Uterus (tissue), 3 donors: ENCODE measurements at regions not wholly inside any gene's neighbourhood (a gene's known extent, or its start where the extent isn't known, plus 50 kb on each side); places are given as distances from the start of the nearest gene placed in this dataset.

Experiments used
- DNase-seq, 2 donors: peaks; one replicate each; pipeline ENCODE4 v3.0.0-alpha.2; 2019 to 2020
- H3K27ac ChIP-seq, 2 donors: fragments of 200-600 bp; sonication (generic); 1 replicate in 1 of 2; 2 replicates in 1 of 2; pipeline ENCODE4 v1.5.1; 2016 to 2018
- H3K27me3 ChIP-seq, 2 donors: fragments of 200-600 bp; sonication (generic); one replicate each; pipeline ENCODE4 v1.5.1; 2018 to 2019; ENCODE audit warnings: control low read depth in 1 of 2
- H3K36me3 ChIP-seq, 2 donors: fragments of 200-600 bp; sonication (generic); one replicate each; pipeline ENCODE4 v1.5.1; 2019; ENCODE audit warnings: control low read depth in 1 of 2
- H3K4me1 ChIP-seq, 2 donors: fragments of 200-600 bp; sonication (generic); one replicate each; pipeline ENCODE4 v1.5.1; 2018 to 2019; ENCODE audit warnings: control low read depth in 1 of 2
- H3K4me3 ChIP-seq, 2 donors: fragments of 200-600 bp; sonication (generic); 1 replicate in 1 of 2; 2 replicates in 1 of 2; pipeline ENCODE4 v1.5.1; 2018 to 2019; ENCODE audit warnings: mild to moderate bottlenecking in 1 of 2
- H3K9me3 ChIP-seq, 2 donors: fragments of 200-600 bp; sonication (generic); one replicate each; pipeline ENCODE4 v1.5.1; 2019; ENCODE audit warnings: control low read depth in 1 of 2
- CTCF ChIP-seq, 4 experiments: fragments of 200-600 bp in 2 of 4; fragments of 450-650 bp in 2 of 4; sonication (generic) in 2 of 4; IDR thresholded peaks; one replicate each; pipeline ENCODE4 v1.5.1; 2016 to 2019; ENCODE audit warnings: antibody characterized with exemption in 4 of 4, mild to moderate bottlenecking in 2 of 4, moderate library complexity in 1 of 4
- POLR2A ChIP-seq, 2 donors: fragments of 450-650 bp; IDR thresholded peaks; one replicate each; pipeline ENCODE4 v1.6.1; 2016; ENCODE audit warnings: antibody characterized with exemption in 2 of 2, mild to moderate bottlenecking in 1 of 2, moderate library complexity in 1 of 2
- intact Hi-C: fragments of 100-400 bp; cut with DNase I; formaldehyde crosslinking; loops from one replicate; pipeline ENCODE4 v1.15.1; 2023; ENCODE audit warnings: low total_unique reads
- donor health status: DM: yes; HTN: yes; CAD: no.

GRCh38 chr2:105498281-105498846, 99.5 kb upstream of the FHL2 start:
- H3K4me1 ChIP-seq: no peaks in the 10 kb centered on the region
- H3K4me3 ChIP-seq: no peak overlapping the region
- no peak overlapping the region for H3K27ac ChIP-seq
- no peaks in the 10 kb centered on the region for H3K36me3 ChIP-seq
- DNase-seq: no peak
- intact Hi-C loops: no loop called here
- TF ChIP-seq POLR2A (IDR thresholded peaks at IDR 0.05) (no peak), CTCF (IDR thresholded peaks at IDR 0.05) (no peak)
- no peaks in the 10 kb centered on the region for H3K9me3 ChIP-seq
- no peaks in the 10 kb centered on the region for H3K27me3 ChIP-seq

GRCh38 chr2:105497094-105497493, 98.2 kb upstream of the FHL2 start:
- no peak overlapping the region for H3K27ac ChIP-seq
- no peaks in the 10 kb centered on the region for H3K27me3 ChIP-seq
- no peak for TF ChIP-seq CTCF (IDR thresholded peaks at IDR 0.05)
- TF ChIP-seq POLR2A (IDR thresholded peaks at IDR 0.05): no peak
- H3K4me3 ChIP-seq: no peak overlapping the region
- no peaks in the 10 kb centered on the region for H3K4me1 ChIP-seq
- no peak for DNase-seq
- no peaks in the 10 kb centered on the region for H3K36me3 ChIP-seq
- intact Hi-C loops: no loop called here
- no peaks in the 10 kb centered on the region for H3K9me3 ChIP-seq

- DNase-seq: no peak
- Histone ChIP-seq H3K27ac (no peak overlapping the region), H3K4me1 (no peaks in the 10 kb centered on the region), H3K36me3 (no peaks in the 10 kb centered on the region), H3K27me3 (no peaks in the 10 kb centered on the region), H3K9me3 (no peaks in the 10 kb centered on the region), H3K4me3 (no peak overlapping the region)
- TF ChIP-seq CTCF (IDR thresholded peaks at IDR 0.05) (no peak), POLR2A (IDR thresholded peaks at IDR 0.05) (no peak)
- intact Hi-C loops: no loop called here
Observed at GRCh38 chr2:105496271-105496670, 97.4 kb upstream of the FHL2 start.

- Histone ChIP-seq H3K27ac (no peak overlapping the region), H3K9me3 (no peaks in the 10 kb centered on the region), H3K4me3 (no peak overlapping the region), H3K36me3 (no peaks in the 10 kb centered on the region), H3K4me1 (no peaks in the 10 kb centered on the region), H3K27me3 (no peaks in the 10 kb centered on the region)
- TF ChIP-seq CTCF (IDR thresholded peaks at IDR 0.05) (no peak), POLR2A (IDR thresholded peaks at IDR 0.05) (no peak)
- no peak for DNase-seq
- intact Hi-C loops: no loop called here
Observed at GRCh38 chr2:105494683-105495425, 96.0 kb upstream of the FHL2 start.

- H3K9me3 ChIP-seq: no peaks in the 10 kb centered on the region
- intact Hi-C loops: no loop called here
- H3K36me3 ChIP-seq: no peaks in the 10 kb centered on the region
- H3K4me1 ChIP-seq: no peaks in the 10 kb centered on the region
- H3K27ac ChIP-seq: no peak overlapping the region
- no peak for DNase-seq
- H3K4me3 ChIP-seq: no peak overlapping the region
- H3K27me3 ChIP-seq: no peaks in the 10 kb centered on the region
- TF ChIP-seq CTCF (IDR thresholded peaks at IDR 0.05) (no peak), POLR2A (IDR thresholded peaks at IDR 0.05) (no peak)
Observed at GRCh38 chr2:105490956-105491355, 92.1 kb upstream of the FHL2 start.
